Adrenal gland (tissue), 5 donors: ENCODE measurements at regions not wholly inside any gene's neighbourhood (a gene's known extent, or its start where the extent isn't known, plus 50 kb on each side); places are given as distances from the start of the nearest gene placed in this dataset.

ENCODE experiments used
- CTCF ChIP-seq, 6 experiments: fragments of 450-650 bp in 4 of 6; fragments of 200-600 bp in 2 of 6; sonication (generic) in 1 of 6; IDR thresholded peaks; 1 replicate in 5 of 6; 2 replicates in 1 of 6; pipeline versions ENCODE4 v1.5.1 to v1.8.0; 2016 to 2021; ENCODE audit warnings: antibody characterized with exemption in 6 of 6, mild to moderate bottlenecking in 2 of 6, moderate library complexity in 1 of 6
- POLR2A ChIP-seq, 2 donors: fragments of 450-650 bp; IDR thresholded peaks; one replicate each; pipeline ENCODE4 v1.6.1; 2017; ENCODE audit warnings: antibody characterized with exemption in 2 of 2, mild to moderate bottlenecking in 2 of 2, moderate library complexity in 1 of 2
- donor health status: DM: no; HTN: no; CAD: no.

- TF ChIP-seq POLR2A (IDR thresholded peaks at IDR 0.05) (no peak), CTCF (IDR thresholded peaks at IDR 0.05) (no peak)
These were observed 118.4 kb upstream of the MAP3K1 start for GRCh38 chr5:56696900-56697299.
